ENCODE measurements at regions not wholly inside any gene's neighbourhood (a gene's known extent, or its start where the extent isn't known, plus 50 kb on each side); places are given as distances from the start of the nearest gene placed in this dataset.

DNA sequence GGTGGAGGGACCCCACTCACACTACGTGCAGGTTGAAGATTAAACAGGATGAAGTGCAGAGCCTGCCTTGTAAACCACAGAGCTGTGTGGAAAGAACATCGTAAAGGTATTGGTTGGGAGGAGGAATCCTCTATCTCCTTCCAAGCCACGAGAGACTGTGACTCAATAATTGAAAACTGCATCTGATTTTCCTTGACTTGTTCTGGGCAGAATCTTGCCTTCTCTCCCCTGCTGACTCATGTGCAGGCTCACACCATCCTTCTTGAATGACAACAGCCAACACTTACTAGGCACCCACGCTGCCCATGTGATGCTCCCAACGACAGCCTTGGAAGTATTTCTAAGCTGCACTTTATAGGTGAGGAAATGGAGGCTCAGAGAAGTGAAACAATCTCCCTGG, 563.0 kb downstream of the MIAT start:
- TF ChIP-seq POLR2AphosphoS5 (IDR thresholded peaks at IDR 0.05), result no peak
- TF ChIP-seq EP300 (IDR thresholded peaks at IDR 0.05), result no peak
- TF ChIP-seq, protein P1, sequence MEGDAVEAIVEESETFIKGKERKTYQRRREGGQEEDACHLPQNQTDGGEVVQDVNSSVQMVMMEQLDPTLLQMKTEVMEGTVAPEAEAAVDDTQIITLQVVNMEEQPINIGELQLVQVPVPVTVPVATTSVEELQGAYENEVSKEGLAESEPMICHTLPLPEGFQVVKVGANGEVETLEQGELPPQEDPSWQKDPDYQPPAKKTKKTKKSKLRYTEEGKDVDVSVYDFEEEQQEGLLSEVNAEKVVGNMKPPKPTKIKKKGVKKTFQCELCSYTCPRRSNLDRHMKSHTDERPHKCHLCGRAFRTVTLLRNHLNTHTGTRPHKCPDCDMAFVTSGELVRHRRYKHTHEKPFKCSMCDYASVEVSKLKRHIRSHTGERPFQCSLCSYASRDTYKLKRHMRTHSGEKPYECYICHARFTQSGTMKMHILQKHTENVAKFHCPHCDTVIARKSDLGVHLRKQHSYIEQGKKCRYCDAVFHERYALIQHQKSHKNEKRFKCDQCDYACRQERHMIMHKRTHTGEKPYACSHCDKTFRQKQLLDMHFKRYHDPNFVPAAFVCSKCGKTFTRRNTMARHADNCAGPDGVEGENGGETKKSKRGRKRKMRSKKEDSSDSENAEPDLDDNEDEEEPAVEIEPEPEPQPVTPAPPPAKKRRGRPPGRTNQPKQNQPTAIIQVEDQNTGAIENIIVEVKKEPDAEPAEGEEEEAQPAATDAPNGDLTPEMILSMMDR (IDR thresholded peaks at IDR 0.05), result no peak
- no peak for TF ChIP-seq POLR2A (IDR thresholded peaks at IDR 0.05)
- Histone ChIP-seq H3K36me3 (no peaks in the 10 kb centered on the region), H3K9me3 (no peaks in the 10 kb centered on the region), H3K27ac (no peak overlapping the region), H3K4me1 (peaks cover 4% of the 10 kb centered on the region), H3K27me3 (peaks cover 3% of the 10 kb centered on the region), H3K4me3 (no peak overlapping the region)
- no peak for DNase-seq (ENCODE audit: low spot score in 2 of 2)
- whole genome bisulfite sequencing, result 33% methylated on average over 5 of the region's 5 CpGs

DNA sequence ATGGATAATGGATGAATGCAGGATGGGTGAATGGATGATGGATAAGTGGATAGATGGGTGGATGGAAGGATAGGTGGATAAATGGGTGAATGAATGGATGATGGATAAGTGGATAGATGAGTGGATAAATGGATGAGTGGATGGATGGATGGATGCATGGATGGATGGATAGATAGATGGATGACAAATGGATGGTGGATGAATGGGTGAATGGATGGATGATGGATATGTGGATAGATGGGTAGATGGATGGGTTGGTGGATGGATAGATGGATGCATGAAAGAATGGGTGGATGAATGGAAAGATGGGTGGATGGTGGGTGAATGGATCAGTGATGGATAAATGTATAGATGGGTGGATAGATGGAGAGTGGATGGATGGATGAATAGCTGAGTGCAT, 564.8 kb downstream of the MIAT start:
- Histone ChIP-seq H3K36me3 (no peaks in the 10 kb centered on the region), H3K4me1 (peaks cover 4% of the 10 kb centered on the region), H3K27me3 (peaks cover 3% of the 10 kb centered on the region), H3K9me3 (no peaks in the 10 kb centered on the region), H3K4me3 (no peak overlapping the region), H3K27ac (no peak overlapping the region)
- no peak for DNase-seq (ENCODE audit: low spot score in 2 of 2)
- no peak for TF ChIP-seq EP300 (IDR thresholded peaks at IDR 0.05)
- TF ChIP-seq POLR2A (IDR thresholded peaks at IDR 0.05), result no peak
- no peak for TF ChIP-seq POLR2AphosphoS5 (IDR thresholded peaks at IDR 0.05)
- TF ChIP-seq, protein P1 (IDR thresholded peaks at IDR 0.05), result no peak

DNA sequence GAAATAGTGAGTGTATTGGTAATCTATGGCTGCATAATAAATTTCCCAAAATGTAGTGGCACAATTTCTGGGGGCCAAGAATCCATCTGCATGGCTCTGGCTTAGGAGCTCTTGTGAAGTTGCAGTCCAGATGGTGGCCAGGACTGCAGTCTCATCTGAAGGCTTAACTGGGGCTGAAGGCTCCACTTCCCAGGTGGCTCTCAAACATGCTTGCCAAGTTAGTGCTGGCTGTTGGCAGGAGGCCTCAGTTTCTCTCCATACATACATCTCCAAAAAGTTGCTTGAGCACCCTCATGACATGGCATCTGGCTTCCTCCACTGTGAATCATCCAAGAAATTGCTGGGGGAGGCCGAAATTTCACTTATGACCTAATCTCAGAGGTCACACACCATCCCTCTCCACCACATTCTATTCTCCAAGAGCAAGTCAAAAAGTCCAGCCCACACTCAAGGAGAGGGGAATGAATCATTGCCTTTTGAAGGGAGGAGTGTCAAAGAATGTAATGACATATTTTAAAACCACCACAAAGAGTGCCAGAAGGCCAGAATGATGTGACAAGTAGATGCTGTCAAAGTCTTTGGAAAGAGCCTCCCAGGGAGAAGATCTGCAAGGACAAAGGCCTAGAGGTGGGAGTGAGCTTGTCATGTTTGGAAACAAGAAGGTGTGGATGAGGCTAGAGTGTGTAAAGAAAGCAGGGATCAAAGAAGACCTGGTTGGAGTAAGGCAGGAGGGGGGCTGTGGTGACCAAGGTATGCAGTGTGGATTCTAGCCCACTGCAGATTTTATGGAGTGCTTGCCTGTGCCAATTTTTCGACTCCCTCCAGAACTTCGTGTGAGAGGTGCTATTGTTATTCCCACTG, 566.2 kb downstream of the MIAT start:
- Histone ChIP-seq H3K27ac (no peak overlapping the region), H3K4me3 (no peak overlapping the region), H3K9me3 (no peaks in the 10 kb centered on the region), H3K36me3 (no peaks in the 10 kb centered on the region), H3K27me3 (peaks cover 3% of the 10 kb centered on the region), H3K4me1 (peaks cover 4% of the 10 kb centered on the region)
- DNase-seq (ENCODE audit: low spot score in 2 of 2), result no peak
- TF ChIP-seq POLR2AphosphoS5 (IDR thresholded peaks at IDR 0.05) (no peak), EP300 (IDR thresholded peaks at IDR 0.05) (no peak), POLR2A (IDR thresholded peaks at IDR 0.05) (no peak)
- TF ChIP-seq, protein P1 (IDR thresholded peaks at IDR 0.05), result no peak
- WGBS, result 46% methylated on average over 3 of the region's 3 CpGs

DNA sequence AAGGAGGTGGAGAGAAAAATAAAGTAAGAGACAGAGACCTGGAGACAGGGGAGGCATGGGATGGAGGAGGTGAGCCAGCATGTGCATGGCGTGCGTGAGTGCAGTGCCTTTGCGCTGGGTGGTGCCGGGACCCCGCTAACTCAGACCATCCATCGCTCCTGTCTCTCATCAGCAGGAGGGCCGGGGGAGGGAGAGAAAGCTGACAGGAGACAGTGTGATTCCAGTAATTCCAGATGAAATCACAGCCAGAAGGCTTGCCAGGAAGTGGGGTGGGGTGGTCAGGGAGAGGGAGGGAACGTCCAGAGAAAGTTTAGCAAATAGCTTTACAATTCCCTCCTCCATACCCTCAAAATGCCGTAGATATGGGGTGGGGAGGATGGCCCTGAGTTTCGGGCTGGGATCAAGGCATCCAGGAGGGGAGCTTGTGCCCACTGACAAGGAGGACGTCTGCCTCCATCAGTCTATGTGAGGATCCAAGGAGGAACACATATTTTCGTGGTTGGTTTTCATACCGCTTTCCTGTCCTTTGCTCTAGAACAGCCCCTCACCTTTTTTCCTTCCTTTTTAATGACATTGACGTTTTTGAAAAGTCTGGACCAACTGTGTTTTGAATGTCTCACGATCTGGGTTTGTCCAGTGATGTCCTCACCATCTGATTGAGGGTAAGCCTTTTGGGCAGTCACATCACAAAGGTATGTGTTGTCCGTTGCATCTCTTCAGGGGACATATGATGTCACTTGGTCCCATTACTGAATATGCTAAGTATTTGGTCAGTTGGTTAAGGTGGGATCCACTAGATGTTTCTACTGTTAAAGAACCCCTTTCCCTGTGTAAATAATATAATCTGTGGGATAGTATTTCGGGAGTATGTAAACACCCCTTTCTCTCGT, 567.3 kb downstream of the MIAT start:
- Histone ChIP-seq H3K36me3 (no peaks in the 10 kb centered on the region), H3K27me3 (peaks cover 3% of the 10 kb centered on the region), H3K4me1 (peaks cover 4% of the 10 kb centered on the region), H3K4me3 (no peak overlapping the region), H3K9me3 (no peaks in the 10 kb centered on the region), H3K27ac (no peak overlapping the region)
- TF ChIP-seq EP300 (IDR thresholded peaks at IDR 0.05) (no peak), POLR2A (IDR thresholded peaks at IDR 0.05) (no peak)
- DNase-seq (ENCODE audit: low spot score in 2 of 2), result no peak
- 51% methylated on average over 18 of the region's 18 CpGs for WGBS

DNA sequence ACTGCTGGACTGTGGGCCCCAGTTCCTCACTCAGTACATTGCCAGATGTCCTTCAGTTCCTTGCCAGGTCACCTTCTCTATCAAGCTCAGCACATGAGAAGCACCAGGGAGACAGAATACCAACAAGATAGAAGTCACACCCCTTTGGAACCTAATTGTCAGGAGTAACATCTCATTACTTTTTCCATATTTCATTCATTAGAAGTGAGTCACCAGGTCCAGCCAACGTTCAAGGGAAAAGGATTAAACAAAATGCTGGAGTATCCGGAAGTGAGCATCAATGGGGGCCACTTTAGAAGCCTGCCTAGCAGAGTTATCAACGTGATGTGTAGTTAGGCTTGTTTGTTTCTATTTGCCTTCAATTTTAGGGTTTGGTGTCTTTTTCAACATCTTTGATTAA, 569.3 kb downstream of the MIAT start:
- H3K36me3 ChIP-seq, result no peaks in the 10 kb centered on the region
- no peak overlapping the region for H3K4me3 ChIP-seq
- no peak for DNase-seq (ENCODE audit: low spot score in 2 of 2)
- no peak overlapping the region for H3K27ac ChIP-seq
- 58% methylated on average over 3 of the region's 3 CpGs for WGBS
- TF ChIP-seq EP300 (IDR thresholded peaks at IDR 0.05) (no peak), POLR2A (IDR thresholded peaks at IDR 0.05) (no peak), POLR2AphosphoS5 (IDR thresholded peaks at IDR 0.05) (no peak)
- TF ChIP-seq, protein P1 (IDR thresholded peaks at IDR 0.05), result no peak
- no peaks in the 10 kb centered on the region for H3K27me3 ChIP-seq
- H3K4me1 ChIP-seq, result no peaks in the 10 kb centered on the region
- no peaks in the 10 kb centered on the region for H3K9me3 ChIP-seq

Data from suprapubic skin (tissue), 4 donors.